Ovary (tissue), 3 donors: ENCODE measurements at regions not wholly inside any gene's neighbourhood (a gene's known extent, or its start where the extent isn't known, plus 50 kb on each side); places are given as distances from the start of the nearest gene placed in this dataset.

Source experiments
- CTCF ChIP-seq, 3 donors: fragments of 450-650 bp in 2 of 3; fragments of 200-600 bp in 1 of 3; IDR thresholded peaks; one replicate each; pipeline versions ENCODE4 v1.5.1 to v1.8.0; 2016 to 2022; ENCODE audit warnings: antibody characterized with exemption in 3 of 3, mild to moderate bottlenecking in 1 of 3
- POLR2A ChIP-seq: fragments of 450-650 bp; IDR thresholded peaks from one replicate; pipeline ENCODE4 v1.6.1; 2017; ENCODE audit warnings: antibody characterized with exemption, mild to moderate bottlenecking, moderate library complexity
- donor health status: DM: no; HTN: no; CAD: no.

- TF ChIP-seq CTCF (IDR thresholded peaks at IDR 0.05), result no peak
- TF ChIP-seq POLR2A, result no peak
Observed at GRCh38 chr3:74751775-74752174, 137.3 kb upstream of the CNTN3 start.
